T47D (cell line): ENCODE measurements at regions not wholly inside any gene's neighbourhood (a gene's known extent, or its start where the extent isn't known, plus 50 kb on each side); places are given as distances from the start of the nearest gene placed in this dataset.
A peak's percentile ranks its signal among the peaks of the same experiment; 100 is the strongest.

Experiments
- DNase-seq, 2 experiments: peaks; one replicate each; pipeline versions ENCODE4 v3.0.0 to v3.0.0-alpha.2; 2011 to 2012; ENCODE audit warnings: low read depth in 1 of 2, low spot score in 1 of 2
- JUND ChIP-seq: IDR thresholded peaks from 2 replicates; pipeline ENCODE4 v1.6.1; 2012; ENCODE audit warnings: low read depth
- in situ Hi-C: cut with HindIII; loops from 2 replicates; pipeline ENCODE4 v1.10.0; 2016; ENCODE audit warnings: low sequenced_read_pairs, low pct_unique_long_range_greater_than_20kb

DNA sequence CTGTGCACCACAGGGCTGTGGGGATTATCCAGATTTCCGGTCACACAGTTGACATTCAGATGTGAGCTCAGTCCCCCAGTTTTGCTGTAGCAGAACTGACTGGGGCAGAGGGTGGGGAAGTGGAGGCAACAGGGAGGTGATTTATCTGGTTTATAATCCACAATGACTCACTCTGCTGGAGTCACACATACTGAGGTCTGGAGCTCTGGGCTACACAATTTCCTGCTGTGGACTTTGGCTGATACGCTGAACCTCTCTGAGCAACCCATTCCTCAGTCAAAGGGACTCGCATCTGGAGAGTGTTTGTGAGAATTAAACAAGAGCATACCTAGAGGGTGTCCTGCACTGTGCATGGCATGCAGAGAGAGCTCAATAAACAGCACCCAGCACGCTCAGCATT is 64.8 kb upstream of the PLPP4 start:
- DNase-seq = no peak
- in situ Hi-C loops = no loop called here
- TF ChIP-seq JUND = no peak

DNA sequence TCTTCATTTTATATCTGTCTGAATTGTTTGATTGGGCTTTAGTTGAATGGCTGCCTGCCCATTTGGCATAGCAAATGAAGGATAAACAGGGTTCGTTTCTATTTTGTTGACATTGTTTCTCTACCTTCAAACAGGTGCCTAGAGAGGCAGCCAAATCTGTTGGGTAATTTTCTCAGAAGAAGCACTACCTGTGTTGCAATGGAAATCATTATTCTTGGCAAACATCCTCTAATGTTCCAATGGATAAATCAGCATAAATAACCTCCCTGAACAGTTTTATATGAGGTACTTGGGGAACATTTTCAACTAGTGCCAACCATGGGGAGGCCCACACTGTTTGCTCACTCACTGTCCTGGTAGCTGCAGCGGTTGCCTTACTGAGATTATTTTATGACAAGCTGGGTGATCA is 64.4 kb upstream of the PLPP4 start:
- in situ Hi-C loops = no loop called here
- DNase-seq = peak in 1 of 2 experiments; percentile 36
- TF ChIP-seq JUND = no peak

DNA sequence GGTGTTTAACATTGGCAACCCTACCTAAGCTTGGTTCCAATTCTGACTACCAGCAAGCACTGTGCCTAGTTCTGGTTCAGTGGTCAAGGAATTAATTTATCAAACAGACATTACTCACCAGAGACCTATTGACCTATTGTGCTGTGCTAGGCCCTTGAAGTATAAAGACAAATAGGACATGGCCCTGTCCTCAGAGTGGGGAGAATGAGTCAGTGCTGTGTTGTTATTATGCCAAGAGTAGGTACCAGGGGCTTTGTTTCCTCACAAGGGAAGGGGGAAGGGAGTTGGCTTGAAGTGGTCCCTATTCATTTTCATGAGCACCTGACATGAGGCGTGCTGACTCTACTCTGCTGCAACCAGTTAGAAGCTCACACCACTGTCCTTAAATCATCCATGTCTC is 62.6 kb upstream of the PLPP4 start:
- TF ChIP-seq JUND = no peak
- in situ Hi-C loops = no loop called here
- no peak for DNase-seq

DNA sequence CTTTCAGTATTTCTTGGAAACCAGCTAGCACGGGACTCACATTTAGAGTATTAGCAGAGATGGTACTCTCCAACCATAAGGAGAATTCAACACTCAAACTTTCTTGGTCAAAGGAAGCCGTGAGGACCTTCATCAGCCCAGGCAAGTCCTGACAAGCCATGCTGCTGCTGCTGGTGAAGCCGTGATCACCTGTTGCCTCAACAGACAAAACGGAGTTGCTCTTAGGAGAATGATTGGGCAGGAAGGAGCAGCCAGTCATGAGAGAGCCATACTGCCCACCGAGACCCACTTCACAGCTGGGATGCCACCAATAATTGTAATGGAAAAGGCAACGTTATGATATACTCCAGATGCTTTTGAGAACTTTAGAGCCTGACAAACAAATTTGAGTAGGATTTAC is 60.8 kb upstream of the PLPP4 start:
- in situ Hi-C loops = no loop called here
- no peak for TF ChIP-seq JUND
- DNase-seq = no peak

DNA sequence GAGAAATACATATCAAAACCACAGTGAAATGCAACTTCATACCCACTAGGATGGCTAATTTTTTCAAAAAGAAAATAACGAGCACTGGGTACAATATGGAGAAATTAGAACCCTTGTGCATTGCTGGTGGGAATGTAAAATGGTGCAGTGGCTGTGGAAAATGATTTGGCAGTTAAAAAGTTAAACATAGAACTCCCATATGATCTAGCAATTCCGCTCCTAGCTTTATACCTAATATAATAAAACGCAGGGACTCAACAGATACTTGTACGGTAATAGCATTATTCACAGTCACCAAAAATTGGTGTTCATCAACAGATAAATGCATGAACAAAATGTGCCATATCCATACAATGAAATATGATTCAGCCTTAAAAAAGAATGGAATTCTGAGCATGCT is 58.8 kb upstream of the PLPP4 start:
- no peak for TF ChIP-seq JUND

DNA sequence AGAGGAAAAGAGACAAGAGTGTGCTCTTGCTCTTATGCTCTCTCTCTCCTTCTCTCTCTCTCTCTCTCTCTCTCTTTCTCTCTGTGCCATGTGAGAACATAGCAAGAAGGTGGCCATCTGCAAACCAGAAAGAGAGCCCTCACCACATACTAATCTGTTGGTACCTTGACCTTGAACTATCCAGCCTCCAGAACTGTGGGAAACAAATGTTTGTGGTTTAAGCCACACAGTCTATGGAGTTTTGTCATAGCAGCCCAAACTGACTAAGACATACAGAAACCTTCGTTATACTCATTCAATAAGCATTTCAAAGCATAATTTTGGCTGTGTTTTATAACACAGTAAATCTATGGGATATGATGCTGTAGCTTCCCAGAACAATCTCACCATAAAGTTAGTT is 56.4 kb upstream of the PLPP4 start:
- no peak for DNase-seq

More for the DNA sequence above, 58.8 kb upstream of the PLPP4 start:
- in situ Hi-C loops = no loop called here
- DNase-seq = no peak

DNA sequence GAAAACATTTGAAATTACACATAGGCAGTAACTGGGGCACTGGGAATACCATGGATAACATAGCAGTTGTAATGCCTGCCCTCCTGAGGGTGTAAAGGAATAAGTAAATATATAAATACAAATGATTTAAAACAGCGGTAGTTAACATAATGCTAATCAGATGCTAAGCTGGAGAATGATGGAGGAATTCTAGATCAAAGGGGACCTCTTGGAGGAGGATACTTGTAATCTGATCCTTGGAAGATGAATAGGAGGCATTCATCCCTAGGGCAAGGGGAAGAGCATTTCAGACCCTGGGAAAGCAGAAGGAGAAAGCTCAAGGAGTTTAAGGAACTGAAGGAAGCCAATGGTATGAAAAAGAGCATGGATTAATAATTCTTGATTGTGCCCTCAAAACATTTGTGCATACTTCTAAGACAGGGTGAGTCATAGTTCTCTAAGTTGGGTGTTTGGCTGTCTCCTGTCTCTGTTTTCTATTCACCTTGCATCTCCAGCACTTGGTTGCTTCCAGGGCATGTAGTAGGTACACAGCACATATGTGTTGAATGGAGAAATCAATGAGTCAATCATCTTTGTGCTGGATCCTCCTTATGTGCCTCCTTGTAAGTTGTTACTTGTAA is 54.8 kb upstream of the PLPP4 start:
- TF ChIP-seq JUND = no peak
- in situ Hi-C loops = no loop called here
- no peak for DNase-seq

More for the DNA sequence above, 56.4 kb upstream of the PLPP4 start:
- in situ Hi-C loops = no loop called here
- TF ChIP-seq JUND = no peak

DNA sequence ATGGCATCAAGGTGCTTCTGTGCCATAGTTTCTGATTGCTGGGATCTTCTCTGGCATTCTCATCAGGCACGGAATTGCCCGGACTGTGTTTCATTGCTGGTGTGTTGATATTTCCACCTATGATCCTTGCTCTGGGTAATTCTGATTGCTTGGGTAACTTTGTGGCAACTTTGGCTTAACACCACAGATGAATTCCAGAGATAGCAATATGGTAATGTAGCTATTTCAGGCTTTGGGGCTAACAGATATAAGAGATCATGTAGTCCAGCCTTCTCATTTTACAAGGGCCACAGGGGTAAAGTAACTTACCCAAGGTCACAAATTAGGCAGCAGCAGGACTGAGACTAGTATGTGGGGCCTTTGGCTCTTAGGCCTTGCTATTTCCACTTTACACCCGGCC is 53.9 kb upstream of the PLPP4 start:
- in situ Hi-C loops = no loop called here
- no peak for TF ChIP-seq JUND
- DNase-seq = no peak

DNA sequence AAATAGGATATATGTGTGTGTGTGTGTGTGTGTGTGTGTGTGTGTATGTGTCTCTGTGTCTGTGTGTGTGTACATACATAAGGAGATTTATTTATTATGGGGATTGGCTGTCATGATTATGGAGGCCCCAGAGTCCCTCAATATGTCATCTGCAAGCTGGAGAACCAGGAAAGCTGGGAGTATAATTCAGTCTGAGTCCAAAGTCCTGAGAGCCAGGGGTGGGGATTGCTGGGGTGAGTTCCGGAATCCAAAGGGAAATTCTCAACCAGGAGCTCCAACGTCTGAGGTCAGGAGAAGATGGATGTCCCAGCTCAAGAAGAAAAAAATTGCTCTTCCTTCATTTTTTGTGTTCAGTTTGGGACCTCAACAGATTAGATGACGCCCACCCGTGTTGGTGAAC is 50.7 kb upstream of the PLPP4 start:
- no peak for DNase-seq
- in situ Hi-C loops = no loop called here
- TF ChIP-seq JUND = no peak
